ENCODE measurements at regions not wholly inside any gene's neighbourhood (a gene's known extent, or its start where the extent isn't known, plus 50 kb on each side); places are given as distances from the start of the nearest gene placed in this dataset.

GRCh38 chr1:90786709-90787108, 69.6 kb upstream of the BARHL2 start:
- SMC1A ChIA-PET (ENCODE audit: uncharacterized antibody, unreplicated experiment): interaction anchor here (0.6 kb wide), 1 partner anchor 65 kb away, joined by 3 read pairs; no protein-coding TSS in a partner anchor
- H4K20me1 ChIP-seq (ENCODE audit: control insufficient read depth, insufficient read depth): no peaks in the 10 kb centered on the region

More at GRCh38 chr1:90786709-90787108, 69.6 kb upstream of the BARHL2 start:
- intact Hi-C loops (cut with micrococcal nuclease; ENCODE audit: unreplicated experiment) (no loop called here), in situ Hi-C loops (cut with MboI) (no loop called here)
- no peak overlapping the region for H2AFZ ChIP-seq (ENCODE audit: control insufficient read depth, low read depth, low read length)
- DNase-seq (ENCODE audit: low read depth, low spot score): no peak
- no peak for FAIRE-seq
- ChIA-PET CTCF (no interaction called here), POLR2A (no interaction called here), RAD21 (ENCODE audit: unreplicated experiment) (no interaction called here)
- H3K27ac ChIP-seq (ENCODE audit: control insufficient read depth, insufficient read depth): no peak overlapping the region
- WGBS (ENCODE audit: insufficient coverage, insufficient replicate concordance, low lambda C conversion rate, missing lambda C conversion rate): 74% methylated on average over 3 of the region's 3 CpGs
- no peaks in the 10 kb centered on the region for H3K79me2 ChIP-seq (ENCODE audit: control insufficient read depth, insufficient read depth, low read length)
- no peaks in the 10 kb centered on the region for H3K27me3 ChIP-seq (replicated peaks in 1 of 2; ENCODE audit: control insufficient read depth in 2 of 2, insufficient read depth in 2 of 2, low read length in 1 of 2)
- H3K4me3 ChIP-seq: no peak overlapping the region
- no peaks in the 10 kb centered on the region; the same call in 1 of the 3 replicates for H3K9me3 ChIP-seq (replicated peaks; ENCODE audit: control insufficient read depth, insufficient read depth, low read length)
- no peak for ATAC-seq
- no peak overlapping the region for H3K9ac ChIP-seq (ENCODE audit: control insufficient read depth, insufficient read depth, low read length)
- no peaks in the 10 kb centered on the region for H3K4me1 ChIP-seq (ENCODE audit: control insufficient read depth, insufficient read depth, low read length)
- no peaks in the 10 kb centered on the region for H3K36me3 ChIP-seq (ENCODE audit: control insufficient read depth in 2 of 2, insufficient read depth in 2 of 2, low read length in 1 of 2)
- BruUV-seq (replicated peaks): no TSS peak
- no peak overlapping the region for H3K4me2 ChIP-seq (ENCODE audit: control insufficient read depth, insufficient read depth)
- TF ChIP-seq HDGF (IDR thresholded peaks at IDR 0.05): no peak
- TF ChIP-seq IKZF1 (conservative IDR thresholded peaks at IDR 0.05): no peak
- no peak for TF ChIP-seq KAT2A (conservative IDR thresholded peaks at IDR 0.05; ENCODE audit: control insufficient read depth, low read depth, low read length)
- no peak for TF ChIP-seq SMARCA5 (IDR thresholded peaks at IDR 0.05)
- TF ChIP-seq MEF2A (IDR thresholded peaks at IDR 0.05; ENCODE audit: insufficient read depth, low read depth, low read length): no peak
- TF ChIP-seq, protein P1, sequence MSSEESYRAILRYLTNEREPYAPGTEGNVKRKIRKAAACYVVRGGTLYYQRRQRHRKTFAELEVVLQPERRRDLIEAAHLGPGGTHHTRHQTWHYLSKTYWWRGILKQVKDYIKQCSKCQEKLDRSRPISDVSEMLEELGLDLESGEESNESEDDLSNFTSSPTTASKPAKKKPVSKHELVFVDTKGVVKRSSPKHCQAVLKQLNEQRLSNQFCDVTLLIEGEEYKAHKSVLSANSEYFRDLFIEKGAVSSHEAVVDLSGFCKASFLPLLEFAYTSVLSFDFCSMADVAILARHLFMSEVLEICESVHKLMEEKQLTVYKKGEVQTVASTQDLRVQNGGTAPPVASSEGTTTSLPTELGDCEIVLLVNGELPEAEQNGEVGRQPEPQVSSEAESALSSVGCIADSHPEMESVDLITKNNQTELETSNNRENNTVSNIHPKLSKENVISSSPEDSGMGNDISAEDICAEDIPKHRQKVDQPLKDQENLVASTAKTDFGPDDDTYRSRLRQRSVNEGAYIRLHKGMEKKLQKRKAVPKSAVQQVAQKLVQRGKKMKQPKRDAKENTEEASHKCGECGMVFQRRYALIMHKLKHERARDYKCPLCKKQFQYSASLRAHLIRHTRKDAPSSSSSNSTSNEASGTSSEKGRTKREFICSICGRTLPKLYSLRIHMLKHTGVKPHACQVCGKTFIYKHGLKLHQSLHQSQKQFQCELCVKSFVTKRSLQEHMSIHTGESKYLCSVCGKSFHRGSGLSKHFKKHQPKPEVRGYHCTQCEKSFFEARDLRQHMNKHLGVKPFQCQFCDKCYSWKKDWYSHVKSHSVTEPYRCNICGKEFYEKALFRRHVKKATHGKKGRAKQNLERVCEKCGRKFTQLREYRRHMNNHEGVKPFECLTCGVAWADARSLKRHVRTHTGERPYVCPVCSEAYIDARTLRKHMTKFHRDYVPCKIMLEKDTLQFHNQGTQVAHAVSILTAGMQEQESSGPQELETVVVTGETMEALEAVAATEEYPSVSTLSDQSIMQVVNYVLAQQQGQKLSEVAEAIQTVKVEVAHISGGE (CRISPR knock-in tag; IDR thresholded peaks at IDR 0.05): no peak
- no peak for TF ChIP-seq SMC3 (IDR thresholded peaks at IDR 0.05; ENCODE audit: borderline replicate concordance, low read length)
